AG04450 (cell line): ENCODE measurements at regions not wholly inside any gene's neighbourhood (a gene's known extent, or its start where the extent isn't known, plus 50 kb on each side); places are given as distances from the start of the nearest gene placed in this dataset.

Source experiments
- CTCF ChIA-PET: fragments of 300-600, 350-600 bp; formaldehyde crosslinking; extraction: SDS; loops from one replicate; lab custom pipeline; 2022; ENCODE audit warnings: antibody characterized with exemption, inconsistent platforms; lab: Charles Lee
- POLR2A ChIA-PET: fragments of 350-600 bp; formaldehyde crosslinking; extraction: SDS; loops from one replicate; lab custom pipeline; 2021; ENCODE audit warnings: antibody characterized with exemption, inconsistent platforms; lab: Yijun Ruan, JAX
- DNase-seq: peaks from one replicate; pipeline ENCODE4 v3.0.0-alpha.2; 2011; ENCODE audit warnings: low read depth, low spot score
- H3K27ac ChIP-seq: one replicate; pipeline ENCODE4 v1.5.1; 2012; ENCODE audit warnings: low read depth, low read length, control low read depth
- H3K27me3 ChIP-seq: one replicate; pipeline ENCODE4 v1.6.0; 2012; ENCODE audit warnings: low read length; ENCODE audit not compliant: control insufficient read depth, insufficient read depth
- H3K4me3 ChIP-seq: 2 replicates; pipeline ENCODE4 v1.5.1; 2011; ENCODE audit warnings: mild to moderate bottlenecking, low read depth, low read length, control low read depth
- H3K9me3 ChIP-seq: 2 replicates; pipeline ENCODE4 v1.5.1; 2012; ENCODE audit warnings: low read length; ENCODE audit not compliant: control insufficient read depth, insufficient read depth
- CTCF ChIP-seq: IDR thresholded peaks from 2 replicates; pipeline ENCODE4 v1.5.1; 2011; ENCODE audit warnings: low read depth, low read length, control low read depth, inconsistent platforms

DNA sequence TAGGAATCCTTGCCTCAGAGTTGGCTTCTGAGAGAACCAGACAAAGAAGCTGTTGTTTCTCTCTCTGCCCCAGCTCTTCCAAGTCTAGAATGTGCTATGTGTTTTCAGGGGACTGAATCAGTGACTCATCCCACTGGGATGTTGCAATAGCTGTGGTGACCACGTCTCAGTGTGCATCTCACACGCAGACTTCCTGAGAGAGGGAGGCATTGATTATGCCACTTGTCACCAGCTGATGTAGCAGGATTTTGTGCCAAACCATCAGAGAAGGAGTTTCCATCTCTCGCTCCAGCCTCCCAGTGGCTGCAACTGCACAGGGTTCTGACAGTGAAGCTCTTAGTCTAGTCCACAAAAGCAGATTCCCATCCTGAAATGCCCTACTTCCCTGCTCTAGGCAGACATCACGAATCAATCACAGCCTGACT lies 455.8 kb downstream of the MIAT start:
- no peak for TF ChIP-seq CTCF
- no peak for DNase-seq
- CTCF ChIA-PET, result no interaction called here
- Histone ChIP-seq H3K27me3 (no peaks in the 10 kb centered on the region), H3K4me3 (no peak overlapping the region), H3K9me3 (peaks cover 5% of the 10 kb centered on the region; the same call in 1 of the 2 replicates), H3K27ac (peak overlapping the region; percentile 40)
- POLR2A ChIA-PET, result interaction anchor here (0.6 kb wide), 1 partner anchor 404 kb away, joined by 3 read pairs; no protein-coding TSS in a partner anchor

GRCh38 chr22:27113641-27114040 lies 456.3 kb downstream of the MIAT start:
- ChIA-PET POLR2A (interaction anchor here (0.6 kb wide), 1 partner anchor 405 kb away, joined by 3 read pairs; no protein-coding TSS in a partner anchor), CTCF (no interaction called here)
- no peak overlapping the region for H3K4me3 ChIP-seq
- no peak overlapping the region for H3K27ac ChIP-seq
- TF ChIP-seq CTCF, result no peak
- DNase-seq, result no peak
- peaks cover 4% of the 10 kb centered on the region; the same call in 1 of the 2 replicates for H3K9me3 ChIP-seq
- no peaks in the 10 kb centered on the region for H3K27me3 ChIP-seq

GRCh38 chr22:27114186-27114585 lies 456.8 kb downstream of the MIAT start:
- TF ChIP-seq CTCF, result no peak

DNA sequence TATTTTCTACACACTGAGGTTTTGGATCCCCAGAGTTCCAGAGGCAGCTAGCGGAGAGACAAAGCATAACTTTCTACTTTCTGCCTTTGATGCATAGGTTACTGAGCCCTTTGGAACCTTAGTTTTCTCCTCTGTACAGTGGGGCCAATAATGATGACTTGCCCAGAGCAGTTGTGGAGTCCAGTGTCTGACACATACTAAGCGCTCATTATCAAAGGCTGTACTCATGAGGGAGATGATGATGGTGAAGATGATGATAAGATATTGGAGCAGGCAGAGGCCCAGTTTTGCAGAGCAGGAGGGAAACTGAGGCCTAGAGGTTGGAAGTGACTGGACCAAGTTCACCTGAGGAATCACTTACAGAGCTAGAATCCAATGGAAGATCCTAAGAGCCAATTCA lies 458.0 kb downstream of the MIAT start:
- CTCF ChIA-PET, result no interaction called here
- no peak for DNase-seq
- no peaks in the 10 kb centered on the region for H3K27me3 ChIP-seq
- no peak overlapping the region for H3K27ac ChIP-seq
- POLR2A ChIA-PET, result interaction anchor here (0.6 kb wide), 1 partner anchor 182 kb away, joined by 4 read pairs; no protein-coding TSS in a partner anchor
- no peaks in the 10 kb centered on the region for H3K9me3 ChIP-seq
- no peak overlapping the region for H3K4me3 ChIP-seq
- TF ChIP-seq CTCF, result no peak

More at GRCh38 chr22:27114186-27114585, 456.8 kb downstream of the MIAT start:
- DNase-seq, result no peak
- H3K9me3 ChIP-seq, result no peaks in the 10 kb centered on the region
- no peak overlapping the region for H3K27ac ChIP-seq
- ChIA-PET POLR2A (no interaction called here), CTCF (no interaction called here)
- no peaks in the 10 kb centered on the region for H3K27me3 ChIP-seq
- no peak overlapping the region for H3K4me3 ChIP-seq

DNA sequence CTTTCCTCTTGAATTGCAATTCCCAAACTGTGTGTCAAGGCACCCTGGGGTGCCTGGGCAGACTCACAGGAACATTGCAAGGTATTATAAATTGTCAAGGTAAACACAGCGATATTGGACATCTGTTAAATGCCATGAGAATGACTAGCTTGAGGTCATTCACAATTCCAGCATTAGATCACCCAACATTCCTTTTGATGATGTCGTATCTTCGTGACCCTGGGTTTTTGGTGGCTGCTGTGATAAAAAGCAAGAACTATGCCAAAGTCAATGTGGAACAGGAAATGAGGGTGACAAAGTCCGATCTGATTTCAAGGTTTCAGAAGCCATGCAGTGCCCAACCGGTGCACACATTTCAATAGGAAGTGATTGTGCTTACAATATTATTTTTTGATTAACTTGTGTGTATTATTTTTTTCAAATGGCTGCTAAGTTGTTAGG lies 458.4 kb downstream of the MIAT start:
- ChIA-PET POLR2A (interaction anchor here (0.6 kb wide), 1 partner anchor 182 kb away, joined by 4 read pairs; no protein-coding TSS in a partner anchor), CTCF (no interaction called here)
- no peaks in the 10 kb centered on the region for H3K27me3 ChIP-seq
- no peaks in the 10 kb centered on the region for H3K9me3 ChIP-seq
- DNase-seq, result no peak
- H3K27ac ChIP-seq, result no peak overlapping the region
- no peak overlapping the region for H3K4me3 ChIP-seq
- no peak for TF ChIP-seq CTCF
